Prostate gland (tissue), 2 donors: ENCODE measurements at regions not wholly inside any gene's neighbourhood (a gene's known extent, or its start where the extent isn't known, plus 50 kb on each side); places are given as distances from the start of the nearest gene placed in this dataset.

Experiments
- POLR2A ChIP-seq: fragments of 450-650 bp; IDR thresholded peaks from one replicate; pipeline ENCODE4 v1.6.1; 2016; ENCODE audit warnings: antibody characterized with exemption, mild to moderate bottlenecking
- POLR2AphosphoS5 ChIP-seq: sonication (generic); formaldehyde crosslinking; IDR thresholded peaks from one replicate; pipeline ENCODE4 v1.6.1; 2017; ENCODE audit warnings: antibody characterized with exemption
- TF ChIP-seq, protein P1 (sequence below), 4 experiments: fragments of 200-600 bp in 2 of 4; fragments of 450-650 bp in 2 of 4; sonication (generic) in 2 of 4; IDR thresholded peaks; 1 replicate in 3 of 4; 2 replicates in 1 of 4; pipeline ENCODE4 v1.5.1; 2016 to 2019; ENCODE audit warnings: antibody characterized with exemption in 4 of 4, mild to moderate bottlenecking in 2 of 4, moderate library complexity in 2 of 4

- TF ChIP-seq, protein P1, sequence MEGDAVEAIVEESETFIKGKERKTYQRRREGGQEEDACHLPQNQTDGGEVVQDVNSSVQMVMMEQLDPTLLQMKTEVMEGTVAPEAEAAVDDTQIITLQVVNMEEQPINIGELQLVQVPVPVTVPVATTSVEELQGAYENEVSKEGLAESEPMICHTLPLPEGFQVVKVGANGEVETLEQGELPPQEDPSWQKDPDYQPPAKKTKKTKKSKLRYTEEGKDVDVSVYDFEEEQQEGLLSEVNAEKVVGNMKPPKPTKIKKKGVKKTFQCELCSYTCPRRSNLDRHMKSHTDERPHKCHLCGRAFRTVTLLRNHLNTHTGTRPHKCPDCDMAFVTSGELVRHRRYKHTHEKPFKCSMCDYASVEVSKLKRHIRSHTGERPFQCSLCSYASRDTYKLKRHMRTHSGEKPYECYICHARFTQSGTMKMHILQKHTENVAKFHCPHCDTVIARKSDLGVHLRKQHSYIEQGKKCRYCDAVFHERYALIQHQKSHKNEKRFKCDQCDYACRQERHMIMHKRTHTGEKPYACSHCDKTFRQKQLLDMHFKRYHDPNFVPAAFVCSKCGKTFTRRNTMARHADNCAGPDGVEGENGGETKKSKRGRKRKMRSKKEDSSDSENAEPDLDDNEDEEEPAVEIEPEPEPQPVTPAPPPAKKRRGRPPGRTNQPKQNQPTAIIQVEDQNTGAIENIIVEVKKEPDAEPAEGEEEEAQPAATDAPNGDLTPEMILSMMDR (IDR thresholded peaks at IDR 0.05), result no peak
- TF ChIP-seq POLR2A (no peak), POLR2AphosphoS5 (no peak)
Observed at GRCh38 chr18:24741965-24742724, 281.7 kb downstream of the HRH4 start.
